ENCODE measurements at regions not wholly inside any gene's neighbourhood (a gene's known extent, or its start where the extent isn't known, plus 50 kb on each side); places are given as distances from the start of the nearest gene placed in this dataset.

DNA sequence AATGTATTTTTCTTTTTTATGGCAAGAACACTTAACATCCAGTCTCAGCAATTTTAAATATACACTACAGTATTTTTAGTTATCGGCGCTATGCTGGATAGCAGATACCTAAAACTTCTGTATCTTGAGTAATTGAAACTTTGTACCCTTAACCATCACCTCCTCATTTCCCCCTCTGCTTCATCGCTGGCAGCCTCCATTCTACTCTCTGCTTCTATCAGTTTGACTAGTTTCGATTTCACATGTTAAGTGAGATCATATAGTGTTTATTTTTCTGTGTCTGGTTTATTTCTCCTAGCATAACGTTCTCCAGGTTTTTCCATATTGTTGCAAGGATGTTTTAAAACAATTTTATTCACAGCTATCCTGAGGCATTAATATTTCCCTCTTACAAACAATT is 340.8 kb upstream of the SLC10A2 start:
- in situ Hi-C loops (cut with MboI; ENCODE audit: low sequenced_read_pairs) = no loop called here

- in situ Hi-C loops (cut with MboI; ENCODE audit: low sequenced_read_pairs) = no loop called here
Measured at GRCh38 chr13:103405297-103405696, 339.1 kb upstream of the SLC10A2 start.

GRCh38 chr13:103403814-103404213 is 337.6 kb upstream of the SLC10A2 start:
- in situ Hi-C loops (cut with MboI; ENCODE audit: low sequenced_read_pairs) = no loop called here

GRCh38 chr13:103403148-103403740 is 337.0 kb upstream of the SLC10A2 start:
- in situ Hi-C loops (cut with MboI; ENCODE audit: low sequenced_read_pairs) = no loop called here

DNA sequence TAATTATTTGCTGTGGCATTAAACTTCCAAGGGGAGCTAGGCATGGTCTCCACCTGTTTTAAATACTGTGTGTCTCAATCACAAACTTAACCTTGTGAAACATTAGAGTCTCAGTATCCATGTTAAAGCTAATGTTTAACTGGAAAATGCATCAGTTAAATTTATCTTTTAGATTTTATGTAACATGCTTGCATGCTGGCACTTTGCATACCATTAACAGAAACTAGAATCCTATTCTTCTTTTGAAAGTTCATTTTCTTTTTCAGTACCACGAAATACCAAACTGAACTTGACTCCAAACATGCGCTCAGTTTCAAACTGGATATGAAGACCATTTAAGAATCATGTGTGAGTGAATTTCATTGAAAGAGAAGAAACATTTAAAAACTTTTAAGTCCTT is 328.9 kb upstream of the SLC10A2 start:
- in situ Hi-C loops (cut with MboI; ENCODE audit: low sequenced_read_pairs) = no loop called here

DNA sequence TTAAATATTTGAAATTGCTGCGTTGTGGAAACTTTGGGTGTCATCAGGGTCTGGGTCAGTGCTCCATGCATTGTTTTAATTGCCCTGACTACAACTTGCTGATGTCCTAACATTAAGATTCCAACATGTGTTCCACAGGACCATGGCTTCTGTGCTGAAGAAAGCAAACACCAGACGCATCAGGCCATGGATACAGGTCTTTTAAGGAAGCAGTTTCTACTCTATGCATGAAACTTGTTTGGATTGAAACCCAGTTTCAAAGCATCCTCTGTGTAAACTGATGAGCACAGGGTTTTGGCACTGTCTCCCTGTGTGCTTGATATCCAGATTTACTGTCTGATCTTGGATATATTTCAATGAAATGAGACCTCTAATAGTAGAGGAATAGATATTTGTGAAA is 328.4 kb upstream of the SLC10A2 start:
- in situ Hi-C loops (cut with MboI; ENCODE audit: low sequenced_read_pairs) = no loop called here

- in situ Hi-C loops (cut with MboI; ENCODE audit: low sequenced_read_pairs) = no loop called here
Measured at GRCh38 chr13:103391936-103392335, 325.7 kb upstream of the SLC10A2 start.

GRCh38 chr13:103388839-103389238 is 322.6 kb upstream of the SLC10A2 start:
- in situ Hi-C loops (cut with MboI; ENCODE audit: low sequenced_read_pairs) = no loop called here

GRCh38 chr13:103386341-103386740 is 320.1 kb upstream of the SLC10A2 start:
- in situ Hi-C loops (cut with MboI; ENCODE audit: low sequenced_read_pairs) = no loop called here

DNA sequence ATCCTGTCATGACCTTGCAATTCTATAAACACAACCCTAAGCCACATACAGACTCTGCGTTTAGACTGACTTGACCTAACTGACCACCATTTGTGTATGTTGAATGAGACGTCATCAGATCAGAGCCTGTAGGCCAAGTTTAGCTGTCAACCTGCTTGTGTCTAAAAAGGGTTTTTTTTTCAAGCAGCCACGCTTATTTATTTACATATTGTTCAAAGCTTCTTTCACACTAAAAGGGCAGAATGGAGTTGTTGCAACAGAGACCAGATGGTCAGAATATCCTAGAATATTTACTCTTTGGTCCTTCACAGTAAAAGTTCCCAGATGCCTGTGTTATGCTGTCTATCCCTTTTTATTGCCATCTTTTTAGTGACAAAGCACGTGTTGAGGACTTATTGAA is 307.7 kb upstream of the SLC10A2 start:
- in situ Hi-C loops (cut with MboI; ENCODE audit: low sequenced_read_pairs) = no loop called here

DNA sequence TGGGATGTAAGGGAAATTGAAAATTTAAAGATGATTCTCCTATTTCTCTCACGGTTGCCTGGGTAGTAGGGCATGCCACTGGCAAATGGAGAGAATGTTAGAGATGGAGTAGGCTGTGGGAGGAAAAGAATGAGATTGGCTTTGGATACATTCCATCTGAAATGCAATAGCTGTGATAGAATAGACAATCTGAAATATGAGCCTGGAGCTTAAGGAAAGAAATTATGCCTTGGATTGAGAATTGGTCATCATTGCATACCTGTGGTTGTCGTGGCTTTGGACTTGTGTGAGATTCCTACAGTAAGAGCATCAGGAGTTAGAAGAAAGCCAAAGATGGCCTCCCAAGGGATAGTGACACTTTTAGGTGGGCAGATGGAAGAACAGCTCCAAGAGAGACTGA is 305.1 kb upstream of the SLC10A2 start:
- in situ Hi-C loops (cut with MboI; ENCODE audit: low sequenced_read_pairs) = no loop called here

DNA sequence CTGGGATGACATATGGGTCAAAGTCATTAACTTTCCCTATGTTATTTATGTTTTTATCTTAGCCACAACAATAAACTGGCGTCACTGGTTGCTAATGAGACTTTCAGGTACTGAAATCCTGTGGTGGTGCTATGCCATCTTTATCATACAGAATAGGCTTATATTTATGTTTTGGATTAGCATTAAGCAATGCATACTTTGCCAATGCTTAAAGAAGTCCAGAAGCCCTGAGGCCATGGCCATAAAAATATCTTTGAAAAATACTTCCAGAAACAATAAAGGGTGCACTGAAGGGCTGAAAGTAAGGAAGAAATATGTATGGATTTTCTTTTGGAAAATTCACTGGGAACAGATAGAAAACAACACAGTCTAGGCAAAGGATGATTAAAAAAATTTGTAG is 304.6 kb upstream of the SLC10A2 start:
- in situ Hi-C loops (cut with MboI; ENCODE audit: low sequenced_read_pairs) = no loop called here

- in situ Hi-C loops (cut with MboI; ENCODE audit: low sequenced_read_pairs) = no loop called here
Measured at GRCh38 chr13:103358255-103358932, 292.2 kb upstream of the SLC10A2 start.

DNA sequence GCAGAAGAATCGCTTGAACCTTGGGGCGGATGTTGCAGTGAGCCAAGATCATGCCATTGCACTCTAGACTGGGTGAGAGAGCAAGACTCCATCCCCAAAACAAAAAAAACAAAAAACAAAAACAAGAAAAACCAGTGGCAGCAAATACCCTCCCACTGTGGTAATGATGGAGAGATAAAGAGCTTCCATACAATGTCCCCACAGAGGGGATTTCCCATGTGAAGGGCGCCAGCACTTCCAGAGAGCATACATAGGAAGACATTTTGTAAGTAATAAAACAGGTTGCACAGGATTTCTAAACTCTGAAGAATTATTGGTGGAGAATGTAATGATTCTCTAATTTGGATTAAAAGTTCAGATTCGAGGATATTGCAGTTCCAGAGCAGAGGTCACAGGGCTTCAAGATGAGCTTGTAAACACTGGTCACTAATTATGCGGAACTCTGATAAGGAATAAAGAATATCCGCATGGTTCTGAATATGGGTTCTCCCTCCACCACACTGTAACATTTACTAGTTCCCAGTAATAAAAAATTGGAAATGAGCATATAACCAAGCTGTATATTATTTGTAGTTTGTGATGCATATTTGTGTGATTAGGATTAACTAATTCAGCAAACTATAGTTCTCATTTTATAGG is 290.1 kb upstream of the SLC10A2 start:
- in situ Hi-C loops (cut with MboI; ENCODE audit: low sequenced_read_pairs) = no loop called here

- in situ Hi-C loops (cut with MboI; ENCODE audit: low sequenced_read_pairs) = no loop called here
Measured at GRCh38 chr13:103354171-103354570, 288.0 kb upstream of the SLC10A2 start.

DNA sequence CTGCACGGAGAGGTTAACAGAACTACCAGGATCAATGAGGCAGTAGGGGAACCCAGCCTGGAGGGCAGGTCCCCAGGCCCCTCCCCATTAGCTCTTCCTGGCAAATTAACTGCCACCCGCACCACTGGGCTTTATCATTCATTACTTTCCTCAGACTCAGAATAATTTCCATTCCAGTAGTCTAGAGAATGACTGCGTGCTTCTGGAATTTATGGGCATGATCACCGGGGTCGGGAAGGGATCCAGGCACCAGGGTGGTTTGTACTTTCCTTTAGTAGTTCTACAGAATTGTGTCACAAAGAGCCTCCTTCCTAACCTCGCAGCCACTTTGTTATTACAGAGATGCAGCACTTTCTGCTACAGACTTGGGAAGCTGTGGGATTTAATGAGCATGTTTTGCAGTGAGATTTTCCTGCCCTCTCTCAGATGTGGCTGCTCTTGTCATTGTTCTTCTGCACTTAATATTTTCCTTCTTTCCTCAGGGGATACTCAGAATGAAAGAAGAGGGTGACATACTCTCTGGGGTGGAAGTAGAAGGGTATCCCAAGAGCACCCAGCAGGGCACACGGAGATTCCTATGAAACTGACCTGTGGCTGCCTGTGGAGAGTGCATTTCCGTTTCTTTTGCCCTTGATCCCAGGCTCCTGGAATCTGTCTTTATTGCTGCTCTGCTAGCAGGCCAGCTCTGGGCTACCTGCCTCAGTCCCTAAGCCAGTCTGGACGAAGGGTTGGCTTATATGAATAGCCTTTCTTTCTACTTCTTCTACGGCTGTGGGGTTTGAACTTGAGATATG is 285.0 kb upstream of the SLC10A2 start:
- in situ Hi-C loops (cut with MboI; ENCODE audit: low sequenced_read_pairs) = no loop called here

DNA sequence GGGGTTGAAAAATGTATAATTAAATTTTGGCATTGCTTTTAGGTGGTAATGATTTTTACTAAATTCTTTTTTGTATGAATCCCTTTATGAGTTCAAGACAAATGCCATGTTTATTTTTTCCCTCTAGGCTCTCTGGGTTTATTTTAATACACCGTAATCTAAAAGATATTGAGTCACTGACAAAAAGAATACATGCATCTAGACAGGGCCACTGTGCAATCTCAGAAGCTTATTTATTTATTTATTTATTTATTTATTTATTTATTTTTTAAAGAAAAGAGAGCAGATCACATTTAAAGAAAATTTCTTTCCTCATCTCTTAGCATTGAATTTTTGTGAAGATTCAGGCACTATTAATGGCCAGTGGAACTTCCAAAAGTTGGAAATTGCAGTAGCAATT is 283.9 kb upstream of the SLC10A2 start:
- in situ Hi-C loops (cut with MboI; ENCODE audit: low sequenced_read_pairs) = no loop called here

DNA sequence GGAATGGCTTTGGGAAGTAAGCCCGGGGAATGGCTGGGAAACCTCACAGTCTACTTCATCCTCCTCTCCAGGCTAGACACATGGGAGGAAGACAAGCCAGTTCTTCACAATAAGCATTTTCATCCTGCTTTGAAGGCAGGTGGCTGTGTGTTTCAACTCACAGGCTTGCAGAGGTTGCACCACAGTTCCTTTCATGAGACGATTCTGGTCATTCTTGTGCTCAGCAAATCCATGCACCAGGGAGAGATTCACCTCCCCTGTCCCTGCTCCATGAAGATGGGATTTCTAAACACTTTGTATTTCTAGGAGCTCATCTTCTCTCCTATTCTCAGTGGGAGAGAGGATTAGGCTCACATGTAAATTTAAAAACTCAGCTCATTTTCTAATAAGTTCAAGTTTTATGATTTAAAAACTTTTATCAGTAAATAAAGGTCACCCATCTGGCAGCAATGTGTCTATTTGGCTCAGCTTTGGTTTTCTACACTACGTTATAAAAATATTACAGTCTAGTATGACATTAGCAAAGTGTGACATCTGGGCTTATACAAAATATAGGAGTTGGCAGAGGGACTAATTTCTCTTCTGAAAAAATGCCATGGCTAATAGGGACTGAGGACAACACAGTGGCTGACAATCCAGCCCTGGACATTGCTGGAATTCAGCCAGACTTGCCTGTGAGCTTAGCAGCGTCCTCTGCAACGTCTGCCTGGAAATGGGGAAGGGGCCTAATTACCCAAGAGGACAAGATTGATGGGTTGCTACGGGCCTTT is 283.2 kb upstream of the SLC10A2 start:
- in situ Hi-C loops (cut with MboI; ENCODE audit: low sequenced_read_pairs) = no loop called here

DNA sequence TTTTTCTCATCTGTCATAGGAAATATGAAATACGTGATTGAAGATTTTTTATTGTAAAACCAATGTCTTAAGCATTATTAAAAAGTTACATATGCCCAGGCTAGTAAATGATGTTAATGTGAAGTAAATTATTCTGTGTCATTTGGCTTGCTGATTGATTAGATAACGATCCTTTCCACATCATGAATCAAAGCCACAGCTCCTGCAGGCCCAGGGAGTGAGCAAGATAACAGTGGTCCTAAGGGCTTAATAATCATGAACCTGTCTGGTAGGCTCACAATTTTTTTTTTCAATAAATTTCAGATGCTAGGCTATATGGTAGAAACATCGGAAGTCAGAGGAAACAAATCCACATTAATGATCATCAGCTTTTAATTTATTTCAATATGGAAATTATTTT is 269.0 kb upstream of the SLC10A2 start:
- in situ Hi-C loops (cut with MboI; ENCODE audit: low sequenced_read_pairs) = no loop called here

- in situ Hi-C loops (cut with MboI; ENCODE audit: low sequenced_read_pairs) = no loop called here
Measured at GRCh38 chr13:103331924-103332323, 265.7 kb upstream of the SLC10A2 start.

- in situ Hi-C loops (cut with MboI; ENCODE audit: low sequenced_read_pairs) = no loop called here
Measured at GRCh38 chr13:103328899-103329298, 262.7 kb upstream of the SLC10A2 start.

Data from HL-60/S4 (cell line).